ENCODE measurements at regions not wholly inside any gene's neighbourhood (a gene's known extent, or its start where the extent isn't known, plus 50 kb on each side); places are given as distances from the start of the nearest gene placed in this dataset.

GRCh38 chr5:158124606-158125316, 265.8 kb upstream of the CLINT1 start:
- ChIA-PET CTCF (interaction anchor here (2.4 kb wide), 1 partner anchor 49 kb away, joined by 5 read pairs; no protein-coding TSS in a partner anchor), POLR2A (no interaction called here)
- no peak for TF ChIP-seq CTCF (IDR thresholded peaks at IDR 0.05; ENCODE audit: control extremely low read depth, extremely low read depth, low read depth, missing control alignments)
- no peak for DNase-seq (ENCODE audit: extremely low spot score)

- ChIA-PET POLR2A (no interaction called here), CTCF (interaction anchor here (1.1 to 2.4 kb wide), 2 partner anchors 13 to 48 kb away, joined by 3 to 5 read pairs; no protein-coding TSS in a partner anchor)
- no peak for DNase-seq (ENCODE audit: extremely low spot score)
Observed at GRCh38 chr5:158123595-158123994, 264.6 kb upstream of the CLINT1 start.

GRCh38 chr5:158121678-158122077, 262.7 kb upstream of the CLINT1 start:
- POLR2A ChIA-PET: no interaction called here
- CTCF ChIA-PET: interaction anchor here (1.0 kb wide), 1 partner anchor 53 kb away, joined by 3 read pairs; no protein-coding TSS in a partner anchor
- DNase-seq (ENCODE audit: extremely low spot score): no peak
- no peak for TF ChIP-seq CTCF (IDR thresholded peaks at IDR 0.05; ENCODE audit: control extremely low read depth, extremely low read depth, low read depth, missing control alignments)

More at GRCh38 chr5:158123595-158123994, 264.6 kb upstream of the CLINT1 start:
- no peak for TF ChIP-seq CTCF (IDR thresholded peaks at IDR 0.05; ENCODE audit: control extremely low read depth, extremely low read depth, low read depth, missing control alignments)

GRCh38 chr5:158120760-158121159, 261.8 kb upstream of the CLINT1 start:
- no peak for DNase-seq (ENCODE audit: extremely low spot score)
- TF ChIP-seq CTCF (IDR thresholded peaks at IDR 0.05; ENCODE audit: control extremely low read depth, extremely low read depth, low read depth, missing control alignments): no peak
- ChIA-PET POLR2A (no interaction called here), CTCF (no interaction called here)

GRCh38 chr5:158119961-158120723, 261.2 kb upstream of the CLINT1 start:
- CTCF ChIA-PET: no interaction called here
- POLR2A ChIA-PET: no interaction called here
- no peak for DNase-seq (ENCODE audit: extremely low spot score)

More at GRCh38 chr5:158119961-158120723, 261.2 kb upstream of the CLINT1 start:
- TF ChIP-seq CTCF (IDR thresholded peaks at IDR 0.05; ENCODE audit: control extremely low read depth, extremely low read depth, low read depth, missing control alignments): no peak
